SK-N-MC (cell line): ENCODE measurements at regions not wholly inside any gene's neighbourhood (a gene's known extent, or its start where the extent isn't known, plus 50 kb on each side); places are given as distances from the start of the nearest gene placed in this dataset.

Experiments
- EZH2 ChIP-seq: fragments of 200-600 bp; sonication (generic); IDR thresholded peaks from one replicate; pipeline ENCODE4 v1.6.1; 2017; ENCODE audit warnings: antibody characterized with exemption
- FOXP2 ChIP-seq: optimal IDR thresholded peaks from 2 replicates; pipeline ENCODE3; 2011; ENCODE audit warnings: mild to moderate bottlenecking, moderate library complexity; ENCODE audit not compliant: insufficient read depth; ENCODE audit errors: extremely low read length, control extremely low read depth
- POLR2AphosphoS5 ChIP-seq: IDR thresholded peaks from 2 replicates; pipeline ENCODE4 v1.6.1; 2012; ENCODE audit warnings: mild to moderate bottlenecking, low read depth, low read length, borderline replicate concordance

DNA sequence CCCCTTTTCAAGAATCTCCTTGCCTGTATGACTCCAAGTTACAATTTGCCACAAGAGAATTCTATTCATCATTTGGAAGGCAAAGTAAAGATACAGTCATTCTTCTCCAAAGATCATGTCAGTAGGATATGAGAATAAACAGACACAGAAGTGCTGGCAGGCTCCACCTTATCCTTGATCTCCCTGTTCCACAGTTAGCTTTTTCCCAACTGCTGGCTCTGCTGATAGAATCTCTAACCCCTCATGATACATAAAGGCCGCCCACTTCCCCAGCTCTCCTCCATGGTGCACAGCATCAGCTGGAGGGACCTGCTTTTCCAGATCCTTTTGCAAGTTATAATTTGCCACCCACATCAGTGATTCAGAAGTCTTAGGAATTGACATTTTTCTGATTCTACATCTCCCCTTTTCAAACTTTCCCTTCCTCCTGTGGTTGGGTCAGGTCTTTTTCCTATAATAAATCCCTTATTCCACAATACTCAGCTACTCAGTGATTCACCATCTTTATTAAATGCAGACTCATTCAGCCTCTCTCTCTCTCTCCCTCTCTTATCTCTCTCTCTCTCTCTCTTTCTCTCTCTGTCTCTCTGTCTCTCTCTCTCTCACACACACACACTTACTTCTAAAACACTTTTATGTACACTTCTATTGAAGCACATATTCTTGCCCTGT lies 465.4 kb downstream of the GBE1 start:
- TF ChIP-seq EZH2 (no peak), POLR2AphosphoS5 (no peak), FOXP2 (no peak)
